ENCODE measurements at regions not wholly inside any gene's neighbourhood (a gene's known extent, or its start where the extent isn't known, plus 50 kb on each side); places are given as distances from the start of the nearest gene placed in this dataset.
"Not testable (repeated sequence)": the region's sequence is repeated elsewhere in the genome, so short reads cannot be mapped to it uniquely, and the experiment has no call there.

DNA sequence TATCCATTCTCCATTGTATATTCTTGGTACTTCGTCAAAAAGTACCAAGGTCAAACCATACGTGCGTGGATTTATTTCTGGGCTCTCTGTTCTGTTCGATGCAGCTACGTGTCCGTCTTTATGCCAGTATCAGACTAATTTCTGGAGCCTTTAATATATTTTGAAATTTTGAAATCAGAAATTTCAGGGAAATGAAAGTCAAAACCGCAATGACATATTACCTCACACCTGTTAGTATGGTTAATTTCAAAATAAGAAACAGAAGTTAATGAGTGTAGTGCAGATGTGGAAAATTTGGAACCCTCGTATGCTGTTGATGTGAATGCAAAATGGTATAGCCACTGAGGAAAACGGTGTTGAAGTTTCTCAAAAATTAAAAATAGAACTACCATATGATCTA is 156.1 kb upstream of the TRIB2 start:
- Histone ChIP-seq H3K4me3 (ENCODE audit: low read length) (no peak overlapping the region), H3K9me3 (ENCODE audit: low read depth, low read length) (no peaks in the 10 kb centered on the region), H3K4me1 (ENCODE audit: insufficient read depth, low read length) (no peaks in the 10 kb centered on the region), H3K27me3 (ENCODE audit: insufficient read depth, low read length) (no peaks in the 10 kb centered on the region)

DNA sequence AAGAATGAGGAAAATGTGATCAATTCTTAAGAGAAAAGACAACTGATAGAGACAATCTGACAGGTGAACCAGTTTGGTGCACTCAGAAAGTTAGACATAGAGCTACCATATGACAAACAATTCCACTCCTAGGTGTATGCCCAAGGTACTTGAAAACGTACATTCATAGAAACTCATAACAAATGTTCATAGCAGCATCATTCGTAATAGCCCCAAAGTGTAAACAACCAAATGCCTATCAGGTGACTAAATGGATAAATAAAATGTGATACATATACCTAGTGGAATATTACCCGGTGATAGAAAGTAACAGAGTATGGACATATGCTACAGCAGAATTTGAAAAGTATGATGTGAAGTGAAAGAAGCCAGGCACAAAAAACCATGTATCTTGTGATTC is 149.3 kb upstream of the TRIB2 start:
- H3K4me3 ChIP-seq (ENCODE audit: low read length): no peak overlapping the region
- H3K27me3 ChIP-seq (ENCODE audit: insufficient read depth, low read length): no peaks in the 10 kb centered on the region
- no peaks in the 10 kb centered on the region for H3K9me3 ChIP-seq (ENCODE audit: low read depth, low read length)
- no peaks in the 10 kb centered on the region for H3K4me1 ChIP-seq (ENCODE audit: insufficient read depth, low read length)

GRCh38 chr2:12569510-12569909 is 147.2 kb upstream of the TRIB2 start:
- H3K4me1 ChIP-seq (ENCODE audit: insufficient read depth, low read length); H3K9me3 ChIP-seq (ENCODE audit: low read depth, low read length); H3K27me3 ChIP-seq (ENCODE audit: insufficient read depth, low read length); H3K4me3 ChIP-seq (ENCODE audit: low read length): not testable (repeated sequence)

DNA sequence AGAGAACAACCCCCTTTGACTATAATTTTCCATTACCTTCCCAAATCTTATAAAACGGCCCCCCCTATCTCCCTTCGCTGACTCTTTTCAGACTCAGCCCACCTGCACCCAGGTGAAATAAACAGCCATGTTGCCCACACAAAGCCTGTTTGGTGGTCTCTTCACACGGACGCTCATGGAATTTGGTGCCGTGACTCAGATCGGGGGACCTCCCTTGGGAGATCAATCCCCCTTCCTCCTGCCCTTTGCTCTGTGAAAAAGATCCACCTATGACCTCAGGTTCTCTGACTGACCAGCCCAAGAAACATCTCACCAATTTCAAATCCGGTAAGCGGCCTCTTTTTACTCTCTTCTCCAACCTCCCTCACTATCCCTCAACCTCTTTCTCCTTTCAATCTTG is 146.8 kb upstream of the TRIB2 start:
- H3K4me3 ChIP-seq (ENCODE audit: low read length): not testable (repeated sequence)

DNA sequence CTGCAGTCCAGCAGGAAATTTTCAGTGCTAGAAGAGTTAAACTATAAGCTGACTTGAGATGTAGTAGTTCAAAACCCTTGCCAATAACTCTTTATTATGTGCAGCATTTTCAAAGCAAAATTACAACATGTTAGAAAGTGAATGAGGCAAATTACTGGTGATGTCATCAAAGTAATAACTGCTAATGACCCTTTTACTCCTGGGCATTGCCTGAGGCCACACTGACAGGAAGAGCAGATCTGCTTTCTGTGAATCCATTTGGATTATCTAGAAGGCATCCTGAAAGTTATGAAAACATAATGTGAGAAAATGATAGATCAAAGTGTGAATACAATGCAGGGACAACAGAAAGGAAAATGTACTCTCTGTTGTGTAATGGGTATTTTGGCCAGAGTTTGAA is 139.6 kb upstream of the TRIB2 start:
- no peaks in the 10 kb centered on the region for H3K27me3 ChIP-seq (ENCODE audit: insufficient read depth, low read length)
- H3K9me3 ChIP-seq (ENCODE audit: low read depth, low read length): no peaks in the 10 kb centered on the region
- no peaks in the 10 kb centered on the region for H3K4me1 ChIP-seq (ENCODE audit: insufficient read depth, low read length)
- no peak overlapping the region for H3K4me3 ChIP-seq (ENCODE audit: low read length)

More for the DNA sequence above, 146.8 kb upstream of the TRIB2 start:
- H3K9me3 ChIP-seq (ENCODE audit: low read depth, low read length); H3K4me1 ChIP-seq (ENCODE audit: insufficient read depth, low read length); H3K27me3 ChIP-seq (ENCODE audit: insufficient read depth, low read length): not testable (repeated sequence)

DNA sequence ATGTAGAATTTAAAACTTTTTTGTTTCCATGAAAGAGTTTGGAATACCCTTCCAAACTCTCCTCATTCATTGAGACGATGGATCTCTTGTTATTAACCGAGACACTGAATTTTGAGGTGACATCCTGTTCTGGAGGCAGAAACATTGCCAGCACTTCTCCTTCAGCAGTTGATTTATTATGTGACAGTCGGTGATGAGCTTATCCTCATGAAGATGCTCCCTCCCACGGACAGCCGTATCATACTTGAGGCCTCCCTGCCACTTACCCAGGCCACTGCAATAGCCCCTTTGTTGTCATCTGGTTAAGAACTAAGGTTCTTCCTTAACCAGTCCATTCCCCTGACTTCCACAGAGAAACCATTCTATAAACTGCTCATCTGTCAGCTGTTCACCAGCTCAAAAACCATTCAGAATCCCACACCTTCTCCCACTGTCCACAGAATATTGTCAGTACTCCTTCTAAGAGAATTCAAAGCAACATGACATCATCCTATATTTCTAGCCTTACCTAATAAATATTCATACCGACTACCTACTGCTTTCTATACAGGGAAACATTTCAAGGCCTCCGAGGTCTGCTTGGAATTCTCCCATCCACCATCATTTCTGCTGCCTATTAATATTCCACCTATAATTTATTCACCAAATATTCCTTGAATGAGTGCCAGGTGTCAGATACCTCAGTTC is 139.0 kb upstream of the TRIB2 start:
- Histone ChIP-seq H3K27me3 (ENCODE audit: insufficient read depth, low read length) (no peaks in the 10 kb centered on the region), H3K4me3 (ENCODE audit: low read length) (no peak overlapping the region), H3K4me1 (ENCODE audit: insufficient read depth, low read length) (no peaks in the 10 kb centered on the region), H3K9me3 (ENCODE audit: low read depth, low read length) (no peaks in the 10 kb centered on the region)

DNA sequence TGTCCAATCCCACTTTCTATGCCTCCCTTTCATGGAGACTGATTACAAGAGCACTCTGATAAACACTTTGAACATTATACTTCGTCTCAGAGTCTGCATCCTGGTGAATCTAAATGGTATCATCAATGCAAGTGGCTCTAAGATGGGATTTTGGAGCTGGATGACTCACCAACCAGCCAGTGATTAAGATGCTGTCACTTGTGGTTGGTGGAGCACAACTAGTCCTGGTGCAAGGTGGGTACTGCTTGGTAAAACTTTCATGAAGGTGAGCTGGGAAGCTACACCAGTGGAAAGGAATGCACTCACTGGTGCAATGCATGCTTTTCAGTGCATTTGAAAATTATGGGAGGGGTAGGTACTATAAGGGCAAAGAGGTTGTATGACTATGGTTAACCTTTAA is 137.7 kb upstream of the TRIB2 start:
- no peaks in the 10 kb centered on the region for H3K27me3 ChIP-seq (ENCODE audit: insufficient read depth, low read length)
- no peaks in the 10 kb centered on the region for H3K9me3 ChIP-seq (ENCODE audit: low read depth, low read length)
- H3K4me1 ChIP-seq (ENCODE audit: insufficient read depth, low read length): no peaks in the 10 kb centered on the region
- H3K4me3 ChIP-seq (ENCODE audit: low read length): no peak overlapping the region

DNA sequence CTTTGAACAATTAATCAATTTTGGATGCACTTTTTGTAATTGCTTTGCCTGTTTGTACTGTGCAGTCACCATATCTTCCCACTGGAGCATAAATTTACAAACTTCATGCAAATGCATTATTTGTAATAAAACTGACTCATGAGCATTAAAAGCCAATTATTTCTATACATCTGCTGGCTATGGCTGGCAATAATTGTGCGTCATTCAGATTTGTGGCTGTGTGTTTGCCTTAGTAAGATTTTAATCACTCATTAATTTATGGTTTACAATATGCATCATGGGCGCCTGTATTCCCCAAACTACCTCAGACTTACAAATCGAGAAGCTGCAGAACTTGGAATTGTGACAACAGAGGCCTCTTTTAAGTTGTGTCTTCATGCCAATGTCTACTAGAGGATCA is 132.4 kb upstream of the TRIB2 start:
- Histone ChIP-seq H3K27me3 (ENCODE audit: insufficient read depth, low read length) (no peaks in the 10 kb centered on the region), H3K4me3 (ENCODE audit: low read length) (no peak overlapping the region), H3K9me3 (ENCODE audit: low read depth, low read length) (no peaks in the 10 kb centered on the region), H3K4me1 (ENCODE audit: insufficient read depth, low read length) (peaks cover 23% of the 10 kb centered on the region)

- no peaks in the 10 kb centered on the region for H3K27me3 ChIP-seq (ENCODE audit: insufficient read depth, low read length)
- H3K9me3 ChIP-seq (ENCODE audit: low read depth, low read length): no peaks in the 10 kb centered on the region
- peaks cover 34% of the 10 kb centered on the region for H3K4me1 ChIP-seq (ENCODE audit: insufficient read depth, low read length)
Measured at GRCh38 chr2:12585784-12586183, 131.0 kb upstream of the TRIB2 start.

DNA sequence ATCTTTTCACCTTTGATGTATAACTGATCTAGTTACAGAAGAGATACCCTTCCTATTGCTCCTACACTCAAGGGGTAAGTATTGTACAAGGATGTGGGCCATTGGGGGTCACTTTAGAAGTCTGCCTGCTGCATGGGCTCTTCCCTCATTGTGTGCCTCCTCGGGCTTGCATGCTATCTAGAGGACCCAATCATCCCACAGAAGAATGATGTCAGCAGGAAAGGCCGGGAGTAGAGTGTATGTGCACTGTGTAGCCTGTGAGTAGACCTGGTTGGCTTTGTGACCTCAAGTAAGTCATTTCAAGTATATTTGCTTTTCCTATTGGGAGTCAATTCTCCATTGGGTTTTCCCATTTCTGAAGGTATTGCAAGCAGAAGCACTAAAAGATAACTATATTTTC is 129.5 kb upstream of the TRIB2 start:
- H3K27me3 ChIP-seq (ENCODE audit: insufficient read depth, low read length): no peaks in the 10 kb centered on the region
- no peak overlapping the region for H3K4me3 ChIP-seq (ENCODE audit: low read length)
- H3K4me1 ChIP-seq (ENCODE audit: insufficient read depth, low read length): peaks cover 34% of the 10 kb centered on the region

More at GRCh38 chr2:12585784-12586183, 131.0 kb upstream of the TRIB2 start:
- no peak overlapping the region for H3K4me3 ChIP-seq (ENCODE audit: low read length)

GRCh38 chr2:12587729-12588522 is 128.8 kb upstream of the TRIB2 start:
- Histone ChIP-seq H3K4me1 (ENCODE audit: insufficient read depth, low read length) (peaks cover 34% of the 10 kb centered on the region), H3K4me3 (ENCODE audit: low read length) (no peak overlapping the region), H3K9me3 (ENCODE audit: low read depth, low read length) (no peaks in the 10 kb centered on the region), H3K27me3 (ENCODE audit: insufficient read depth, low read length) (no peaks in the 10 kb centered on the region)

More for the DNA sequence above, 129.5 kb upstream of the TRIB2 start:
- H3K9me3 ChIP-seq (ENCODE audit: low read depth, low read length): no peaks in the 10 kb centered on the region

GRCh38 chr2:12588986-12589385 is 127.8 kb upstream of the TRIB2 start:
- peaks cover 34% of the 10 kb centered on the region for H3K4me1 ChIP-seq (ENCODE audit: insufficient read depth, low read length)
- no peaks in the 10 kb centered on the region for H3K27me3 ChIP-seq (ENCODE audit: insufficient read depth, low read length)
- H3K9me3 ChIP-seq (ENCODE audit: low read depth, low read length): no peaks in the 10 kb centered on the region
- H3K4me3 ChIP-seq (ENCODE audit: low read length): no peak overlapping the region

GRCh38 chr2:12589802-12590320 is 126.9 kb upstream of the TRIB2 start:
- peaks cover 34% of the 10 kb centered on the region for H3K4me1 ChIP-seq (ENCODE audit: insufficient read depth, low read length)
- H3K27me3 ChIP-seq (ENCODE audit: insufficient read depth, low read length): no peaks in the 10 kb centered on the region
- H3K4me3 ChIP-seq (ENCODE audit: low read length): no peak overlapping the region
- H3K9me3 ChIP-seq (ENCODE audit: low read depth, low read length): no peaks in the 10 kb centered on the region

GRCh38 chr2:12592296-12592695 is 124.4 kb upstream of the TRIB2 start:
- peaks cover 31% of the 10 kb centered on the region for H3K4me1 ChIP-seq (ENCODE audit: insufficient read depth, low read length)
- no peaks in the 10 kb centered on the region for H3K9me3 ChIP-seq (ENCODE audit: low read depth, low read length)
- no peaks in the 10 kb centered on the region for H3K27me3 ChIP-seq (ENCODE audit: insufficient read depth, low read length)
- H3K4me3 ChIP-seq (ENCODE audit: low read length): no peak overlapping the region

GRCh38 chr2:12594590-12594989 is 122.1 kb upstream of the TRIB2 start:
- Histone ChIP-seq H3K27me3 (ENCODE audit: insufficient read depth, low read length) (no peaks in the 10 kb centered on the region), H3K4me3 (ENCODE audit: low read length) (no peak overlapping the region), H3K4me1 (ENCODE audit: insufficient read depth, low read length) (peaks cover 9% of the 10 kb centered on the region), H3K9me3 (ENCODE audit: low read depth, low read length) (no peaks in the 10 kb centered on the region)

- H3K27me3 ChIP-seq (ENCODE audit: insufficient read depth, low read length): no peaks in the 10 kb centered on the region
- no peaks in the 10 kb centered on the region for H3K4me1 ChIP-seq (ENCODE audit: insufficient read depth, low read length)
- no peaks in the 10 kb centered on the region for H3K9me3 ChIP-seq (ENCODE audit: low read depth, low read length)
- H3K4me3 ChIP-seq (ENCODE audit: low read length): no peak overlapping the region
Measured at GRCh38 chr2:12596771-12597170, 120.0 kb upstream of the TRIB2 start.

All from mononuclear cell (primary cell).